GM23248 (cell line): ENCODE measurements at regions not wholly inside any gene's neighbourhood (a gene's known extent, or its start where the extent isn't known, plus 50 kb on each side); places are given as distances from the start of the nearest gene placed in this dataset.

Experiments
- DNase-seq: peaks from one replicate; pipeline ENCODE4 v3.0.0-alpha.2; 2015
- H2AFZ ChIP-seq: fragments of 200-600 bp; sonication (generic); 2 replicates; pipeline ENCODE4 v1.6.1; 2016; ENCODE audit warnings: antibody characterized with exemption
- H3F3A ChIP-seq: fragments of 200-600 bp; sonication (generic); 2 replicates; pipeline ENCODE4 v1.6.1; 2016; ENCODE audit warnings: mild to moderate bottlenecking, antibody characterized with exemption, mixed run types; ENCODE audit not compliant: insufficient read depth
- H3K27ac ChIP-seq: fragments of 200-600 bp; sonication (generic); 2 replicates; pipeline ENCODE4 v1.5.1; 2016; ENCODE audit warnings: mild to moderate bottlenecking
- H3K27me3 ChIP-seq: fragments of 200-600 bp; sonication (generic); replicated peaks from 2 replicates; pipeline ENCODE4 v1.6.1; 2016; ENCODE audit warnings: mild to moderate bottlenecking; ENCODE audit not compliant: insufficient read depth
- H3K36me3 ChIP-seq: fragments of 200-600 bp; sonication (generic); 2 replicates; pipeline ENCODE4 v1.6.1; 2016; ENCODE audit warnings: low read depth, mild to moderate bottlenecking
- H3K4me1 ChIP-seq: fragments of 200-600 bp; sonication (generic); 2 replicates; pipeline ENCODE4 v1.6.1; 2016; ENCODE audit warnings: mild to moderate bottlenecking; ENCODE audit not compliant: insufficient read depth
- H3K4me2 ChIP-seq: fragments of 200-600 bp; sonication (generic); one replicate; pipeline ENCODE4 v1.6.1; 2016; ENCODE audit warnings: mild to moderate bottlenecking; ENCODE audit not compliant: unreplicated experiment
- H3K4me3 ChIP-seq: fragments of 200-600 bp; sonication (generic); 2 replicates; pipeline ENCODE4 v1.5.1; 2016; ENCODE audit warnings: mild to moderate bottlenecking
- H3K79me2 ChIP-seq: fragments of 200-600 bp; sonication (generic); 2 replicates; pipeline ENCODE4 v1.6.1; 2016; ENCODE audit warnings: mild to moderate bottlenecking; ENCODE audit not compliant: insufficient read depth
- H3K9ac ChIP-seq: fragments of 200-600 bp; sonication (generic); 2 replicates; pipeline ENCODE4 v1.6.1; 2016; ENCODE audit warnings: mild to moderate bottlenecking
- H3K9me2 ChIP-seq: fragments of 200-600 bp; sonication (generic); 2 replicates; pipeline ENCODE4 v1.6.1; 2016; ENCODE audit warnings: mixed run types, mild to moderate bottlenecking, moderate library complexity; ENCODE audit not compliant: insufficient read depth
- H3K9me3 ChIP-seq: fragments of 200-600 bp; sonication (generic); one replicate; pipeline ENCODE4 v1.6.1; 2017; ENCODE audit warnings: low read depth
- H4K20me1 ChIP-seq: fragments of 200-600 bp; sonication (generic); 2 replicates; pipeline ENCODE4 v1.6.0; 2016; ENCODE audit not compliant: insufficient read depth
- EZH2 ChIP-seq: fragments of 200-600 bp; sonication (generic); IDR thresholded peaks from 2 replicates; pipeline ENCODE4 v1.6.1; 2018; ENCODE audit warnings: antibody characterized with exemption, mild to moderate bottlenecking; ENCODE audit not compliant: insufficient read depth, poor library complexity, severe bottlenecking
- EZH2phosphoT487 ChIP-seq: fragments of 200-600 bp; sonication (generic); IDR thresholded peaks from 2 replicates; pipeline ENCODE4 v1.6.1; 2018; ENCODE audit warnings: antibody characterized with exemption, moderate library complexity, mild to moderate bottlenecking, low read depth; ENCODE audit not compliant: insufficient read depth
- WGBS, 2 experiments: methylation state at CpG; one replicate each; pipeline ENCODE4 v1.1.6; 2015 to 2017; ENCODE audit warnings: low lambda C conversion rate in 2 of 2, low coverage in 1 of 2; ENCODE audit errors: missing lambda C conversion rate in 2 of 2; 5-methylcytosine and 5-hydroxymethylcytosine counted together
- in situ Hi-C: fragments of 300-500 bp; cut with MboI; formaldehyde crosslinking; loops from 2 replicates; pipeline ENCODE4 v1.15.0; 2020

DNA sequence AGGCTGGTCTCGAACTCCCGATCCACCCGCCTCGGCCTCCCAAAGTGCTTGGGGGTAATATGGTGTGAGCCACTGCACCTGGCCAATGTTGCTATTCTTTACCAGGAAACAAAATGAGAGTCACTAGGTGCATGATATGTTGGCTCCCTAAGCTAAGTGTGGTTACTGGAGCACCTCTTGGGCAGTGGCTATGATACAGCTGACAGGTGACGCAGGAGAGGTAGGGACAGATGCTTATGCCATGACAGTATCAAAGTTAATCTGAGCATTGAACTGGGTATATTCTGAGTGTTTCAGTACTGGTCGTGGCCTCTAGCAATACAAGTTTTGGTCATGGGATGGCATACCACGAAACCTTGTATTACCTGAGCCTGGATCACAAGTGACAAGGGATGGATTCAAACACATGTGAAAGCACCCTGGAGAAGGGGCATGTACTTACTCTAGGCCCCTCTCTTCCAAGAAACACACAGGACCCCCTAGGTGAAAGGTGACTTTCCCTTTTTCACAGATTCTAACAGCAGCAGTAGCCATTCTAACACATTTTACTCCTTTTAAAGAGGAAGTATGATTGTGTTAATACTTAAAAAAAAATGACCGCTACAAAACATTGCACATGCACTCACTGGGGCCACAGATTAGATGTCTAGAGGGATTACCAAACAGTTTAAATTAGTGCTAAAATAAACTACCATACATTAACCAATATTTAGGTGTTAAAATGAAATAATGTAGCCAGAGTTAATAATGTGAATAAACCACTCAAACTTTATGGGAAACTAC is 467.3 kb downstream of the SHQ1 start:
- no peaks in the 10 kb centered on the region for H3K9me3 ChIP-seq
- H3K27ac ChIP-seq: peak overlapping the region; percentile 53
- no peaks in the 10 kb centered on the region for H3K9me2 ChIP-seq
- in situ Hi-C loops: no loop called here
- H3K4me3 ChIP-seq: peak overlapping the region; percentile 30; the same call in 1 of the 2 replicates
- H3F3A ChIP-seq: peaks cover 25% of the 10 kb centered on the region; the same call in 1 of the 2 replicates
- no peak for DNase-seq
- no peak for TF ChIP-seq EZH2
- TF ChIP-seq EZH2phosphoT487: no peak
- H3K9ac ChIP-seq: no peak overlapping the region
- WGBS, 2 experiments: 95 to 96% methylated on average over 8 of the region's 8 CpGs
- no peaks in the 10 kb centered on the region for H3K27me3 ChIP-seq
- peak overlapping the region; percentile 65 for H3K4me2 ChIP-seq
- H3K79me2 ChIP-seq: peaks cover 78% of the 10 kb centered on the region
- H4K20me1 ChIP-seq: peaks cover 16% of the 10 kb centered on the region
- peaks cover 11% of the 10 kb centered on the region for H3K4me1 ChIP-seq
- H3K36me3 ChIP-seq: no peaks in the 10 kb centered on the region
- H2AFZ ChIP-seq: no peak overlapping the region

DNA sequence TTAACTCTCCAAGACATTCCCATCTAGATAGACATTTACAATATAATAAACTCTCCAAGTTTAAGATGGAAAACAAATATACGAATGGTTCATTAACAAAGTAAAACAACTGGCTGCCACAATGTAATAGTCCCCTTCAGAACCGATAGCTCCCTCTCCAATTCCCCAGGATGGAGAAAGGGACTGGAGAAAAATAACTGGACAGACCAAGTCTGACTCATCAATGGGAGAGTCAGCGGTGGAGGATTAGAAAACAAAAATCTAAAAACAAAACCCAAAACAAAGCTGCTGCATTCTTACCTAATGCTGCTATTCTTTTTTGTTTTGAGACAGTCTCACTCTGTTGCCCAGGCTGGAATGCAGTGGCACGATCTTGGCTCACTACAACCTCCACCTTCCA is 468.1 kb downstream of the SHQ1 start:
- H3F3A ChIP-seq: peaks cover 25% of the 10 kb centered on the region; the same call in 1 of the 2 replicates
- peaks cover 9% of the 10 kb centered on the region for H4K20me1 ChIP-seq
- H3K4me3 ChIP-seq: peak overlapping the region; percentile 30; the same call in 1 of the 2 replicates
- peak overlapping the region; percentile 53 for H3K27ac ChIP-seq
- H3K9me2 ChIP-seq: no peaks in the 10 kb centered on the region
- H3K4me2 ChIP-seq: peak overlapping the region; percentile 65
- no peak overlapping the region for H3K9ac ChIP-seq
- no peaks in the 10 kb centered on the region; the same call in 1 of the 2 replicates for H3K36me3 ChIP-seq
- H2AFZ ChIP-seq: no peak overlapping the region
- WGBS, 2 experiments: 6 to 12% methylated on average over 4 of the region's 4 CpGs
- in situ Hi-C loops: no loop called here
- no peaks in the 10 kb centered on the region for H3K9me3 ChIP-seq
- TF ChIP-seq EZH2phosphoT487: no peak
- no peak for TF ChIP-seq EZH2
- peak; percentile 82 for DNase-seq
- H3K79me2 ChIP-seq: peaks cover 71% of the 10 kb centered on the region
- H3K27me3 ChIP-seq: no peaks in the 10 kb centered on the region
- H3K4me1 ChIP-seq: peaks cover 11% of the 10 kb centered on the region

DNA sequence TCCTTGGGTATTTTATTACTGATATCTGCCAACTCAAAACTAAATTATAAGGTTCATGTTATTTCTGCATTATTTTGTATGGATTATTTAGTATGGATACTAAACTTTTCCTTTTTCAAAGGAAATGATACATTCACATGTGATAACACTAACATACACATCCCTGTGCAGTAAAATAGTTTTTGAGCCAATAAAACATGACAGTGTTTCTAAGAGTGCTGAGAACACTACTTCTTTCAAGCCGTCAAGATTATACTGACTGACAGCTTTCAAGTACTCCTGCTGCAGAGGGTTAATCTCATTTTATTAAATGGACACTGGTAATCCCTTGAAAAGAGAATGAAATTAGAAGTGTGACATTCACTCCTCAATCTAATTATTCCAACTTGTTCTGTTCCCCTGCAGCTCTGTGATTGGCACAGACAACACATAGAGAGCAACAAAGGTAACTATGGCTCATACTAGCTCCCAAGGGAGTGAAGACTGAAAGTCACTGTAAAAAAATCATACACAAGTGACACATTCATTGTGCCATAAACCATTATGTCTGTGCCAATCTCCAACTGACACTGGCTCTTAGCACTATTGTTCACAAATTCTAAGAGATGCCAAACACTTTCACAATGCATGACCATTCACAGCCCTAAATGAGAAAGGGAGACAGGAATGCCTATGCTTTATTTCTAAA is 468.6 kb downstream of the SHQ1 start:
- TF ChIP-seq EZH2 (no peak), EZH2phosphoT487 (no peak)
- H3K9ac ChIP-seq: no peak overlapping the region
- no peak overlapping the region for H2AFZ ChIP-seq
- peaks cover 9% of the 10 kb centered on the region; the same call in 1 of the 2 replicates for H4K20me1 ChIP-seq
- no peaks in the 10 kb centered on the region for H3K9me3 ChIP-seq
- peaks cover 25% of the 10 kb centered on the region for H3F3A ChIP-seq
- no peaks in the 10 kb centered on the region; the same call in 1 of the 2 replicates for H3K36me3 ChIP-seq
- peak overlapping the region; percentile 53 for H3K27ac ChIP-seq
- peaks cover 11% of the 10 kb centered on the region for H3K4me1 ChIP-seq
- H3K4me2 ChIP-seq: peak overlapping the region; percentile 65
- H3K79me2 ChIP-seq: peaks cover 65% of the 10 kb centered on the region
- DNase-seq: peak; percentile 68
- in situ Hi-C loops: no loop called here
- WGBS, 2 experiments: 35 to 63% methylated on average over 1 of the region's 1 CpG
- no peaks in the 10 kb centered on the region for H3K9me2 ChIP-seq
- H3K4me3 ChIP-seq: peak overlapping the region; percentile 30; the same call in 1 of the 2 replicates
- no peaks in the 10 kb centered on the region for H3K27me3 ChIP-seq

DNA sequence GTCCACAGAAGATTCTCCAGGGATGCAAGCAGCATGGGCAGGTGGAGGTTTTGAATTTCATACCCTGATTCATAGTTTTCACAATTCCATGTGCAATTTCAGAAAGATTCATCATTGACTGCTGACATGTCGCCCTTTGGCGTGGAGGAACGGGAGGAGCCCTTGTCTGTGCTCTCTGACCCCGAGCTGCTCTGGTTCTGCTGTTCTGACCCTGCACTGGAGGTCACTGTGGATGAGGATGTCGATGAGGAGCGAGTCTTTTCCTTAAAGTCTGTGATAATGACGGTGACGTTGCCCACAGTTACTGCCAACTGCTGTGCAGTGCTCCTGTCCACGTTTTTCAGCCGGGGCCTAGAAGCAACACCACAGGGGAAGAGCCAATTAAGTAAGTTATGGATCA is 470.0 kb downstream of the SHQ1 start:
- Histone ChIP-seq H4K20me1 (peaks cover 9% of the 10 kb centered on the region; the same call in 1 of the 2 replicates), H3K4me2 (no peak overlapping the region), H3K79me2 (peaks cover 52% of the 10 kb centered on the region), H3K36me3 (no peaks in the 10 kb centered on the region; the same call in 1 of the 2 replicates), H3F3A (peaks cover 25% of the 10 kb centered on the region), H3K9me3 (no peaks in the 10 kb centered on the region), H3K4me1 (peaks cover 11% of the 10 kb centered on the region), H3K27ac (no peak overlapping the region), H3K27me3 (no peaks in the 10 kb centered on the region), H3K9ac (no peak overlapping the region), H3K4me3 (no peak overlapping the region), H2AFZ (no peak overlapping the region), H3K9me2 (no peaks in the 10 kb centered on the region)
- in situ Hi-C loops: no loop called here
- DNase-seq: no peak
- no peak for TF ChIP-seq EZH2phosphoT487
- WGBS, 2 experiments: 73 to 75% methylated on average over 10 of the region's 10 CpGs
